ENCODE measurements at regions not wholly inside any gene's neighbourhood (a gene's known extent, or its start where the extent isn't known, plus 50 kb on each side); places are given as distances from the start of the nearest gene placed in this dataset.
A peak's percentile ranks its signal among the peaks of the same experiment; 100 is the strongest.

GRCh38 chr3:64898941-64899340, 211.1 kb upstream of the ADAMTS9 start:
- Histone ChIP-seq H3K27ac (no peak overlapping the region), H3K9me3 (no peaks in the 10 kb centered on the region), H3K4me1 (peaks cover 12 to 65% (median 23%) of the 10 kb centered on the region in 3 donors), H3K27me3 (no peaks in the 10 kb centered on the region), H3K36me3 (no peaks in the 10 kb centered on the region), H3K4me3 (no peak overlapping the region)
- WGBS, 2 donors (ENCODE audit: low coverage in 1 of 2) = 64% methylated on average over 1 of the region's 1 CpG
- TF ChIP-seq, protein P1, sequence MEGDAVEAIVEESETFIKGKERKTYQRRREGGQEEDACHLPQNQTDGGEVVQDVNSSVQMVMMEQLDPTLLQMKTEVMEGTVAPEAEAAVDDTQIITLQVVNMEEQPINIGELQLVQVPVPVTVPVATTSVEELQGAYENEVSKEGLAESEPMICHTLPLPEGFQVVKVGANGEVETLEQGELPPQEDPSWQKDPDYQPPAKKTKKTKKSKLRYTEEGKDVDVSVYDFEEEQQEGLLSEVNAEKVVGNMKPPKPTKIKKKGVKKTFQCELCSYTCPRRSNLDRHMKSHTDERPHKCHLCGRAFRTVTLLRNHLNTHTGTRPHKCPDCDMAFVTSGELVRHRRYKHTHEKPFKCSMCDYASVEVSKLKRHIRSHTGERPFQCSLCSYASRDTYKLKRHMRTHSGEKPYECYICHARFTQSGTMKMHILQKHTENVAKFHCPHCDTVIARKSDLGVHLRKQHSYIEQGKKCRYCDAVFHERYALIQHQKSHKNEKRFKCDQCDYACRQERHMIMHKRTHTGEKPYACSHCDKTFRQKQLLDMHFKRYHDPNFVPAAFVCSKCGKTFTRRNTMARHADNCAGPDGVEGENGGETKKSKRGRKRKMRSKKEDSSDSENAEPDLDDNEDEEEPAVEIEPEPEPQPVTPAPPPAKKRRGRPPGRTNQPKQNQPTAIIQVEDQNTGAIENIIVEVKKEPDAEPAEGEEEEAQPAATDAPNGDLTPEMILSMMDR (IDR thresholded peaks at IDR 0.05) = no peak
- TF ChIP-seq POLR2AphosphoS5 (IDR thresholded peaks at IDR 0.05) (no peak), POLR2A (IDR thresholded peaks at IDR 0.05) (no peak)
- ATAC-seq = no peak

DNA sequence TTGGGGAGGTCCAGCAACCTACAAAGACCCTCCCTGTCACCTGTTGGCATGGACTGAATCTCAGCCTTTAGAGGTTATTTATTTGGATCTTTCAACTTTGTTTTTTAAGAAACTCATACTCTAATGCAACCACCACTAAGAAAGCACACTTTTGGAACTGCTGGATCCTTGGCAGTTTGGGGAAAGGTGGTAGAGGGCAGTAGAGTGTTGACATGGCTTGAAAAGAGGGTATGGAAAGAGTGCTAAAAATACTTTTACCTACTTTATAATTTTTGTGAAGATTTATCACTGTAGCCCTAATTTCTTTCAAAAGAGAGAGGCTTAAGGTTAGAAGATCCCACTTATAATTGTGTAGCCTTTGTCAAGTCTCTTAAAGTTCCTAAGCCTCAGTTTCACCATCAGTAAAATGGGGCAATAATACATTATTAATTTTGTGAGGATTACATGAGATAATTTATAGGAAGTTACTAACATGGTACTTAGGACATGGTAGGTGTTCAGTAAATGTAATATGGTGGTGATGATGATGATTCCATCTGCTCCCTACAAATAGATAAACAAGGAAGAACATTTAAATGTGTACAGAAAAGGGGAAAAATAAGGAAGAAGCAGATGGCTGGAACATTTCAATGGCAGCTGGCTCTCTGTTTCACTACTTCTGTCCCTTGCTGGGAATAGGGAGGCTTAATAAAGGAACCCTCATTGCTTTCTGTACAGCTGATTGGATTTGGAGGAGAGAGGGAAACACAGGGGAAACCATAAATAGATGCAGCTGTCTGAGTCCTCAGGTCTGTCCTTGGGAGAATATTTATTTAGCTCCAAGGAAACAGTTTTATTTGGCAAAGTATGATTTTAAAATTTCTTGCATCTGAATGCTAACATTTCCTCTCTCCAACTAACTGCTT, 208.4 kb upstream of the ADAMTS9 start:
- Histone ChIP-seq H3K27me3 (no peaks in the 10 kb centered on the region), H3K4me3 (no peak overlapping the region), H3K9me3 (no peaks in the 10 kb centered on the region), H3K4me1 (peaks cover 4 to 38% (median 16%) of the 10 kb centered on the region in 3 donors), H3K27ac (peak overlapping the region in 2 of 4 donors; percentile 1 to 52), H3K36me3 (no peaks in the 10 kb centered on the region)
- TF ChIP-seq EP300 (IDR thresholded peaks at IDR 0.05) = no peak
- TF ChIP-seq, protein P1 (IDR thresholded peaks at IDR 0.05) = no peak
- TF ChIP-seq POLR2A (IDR thresholded peaks at IDR 0.05) = no peak
- TF ChIP-seq POLR2AphosphoS5 (IDR thresholded peaks at IDR 0.05) = no peak
- ATAC-seq = no peak

DNA sequence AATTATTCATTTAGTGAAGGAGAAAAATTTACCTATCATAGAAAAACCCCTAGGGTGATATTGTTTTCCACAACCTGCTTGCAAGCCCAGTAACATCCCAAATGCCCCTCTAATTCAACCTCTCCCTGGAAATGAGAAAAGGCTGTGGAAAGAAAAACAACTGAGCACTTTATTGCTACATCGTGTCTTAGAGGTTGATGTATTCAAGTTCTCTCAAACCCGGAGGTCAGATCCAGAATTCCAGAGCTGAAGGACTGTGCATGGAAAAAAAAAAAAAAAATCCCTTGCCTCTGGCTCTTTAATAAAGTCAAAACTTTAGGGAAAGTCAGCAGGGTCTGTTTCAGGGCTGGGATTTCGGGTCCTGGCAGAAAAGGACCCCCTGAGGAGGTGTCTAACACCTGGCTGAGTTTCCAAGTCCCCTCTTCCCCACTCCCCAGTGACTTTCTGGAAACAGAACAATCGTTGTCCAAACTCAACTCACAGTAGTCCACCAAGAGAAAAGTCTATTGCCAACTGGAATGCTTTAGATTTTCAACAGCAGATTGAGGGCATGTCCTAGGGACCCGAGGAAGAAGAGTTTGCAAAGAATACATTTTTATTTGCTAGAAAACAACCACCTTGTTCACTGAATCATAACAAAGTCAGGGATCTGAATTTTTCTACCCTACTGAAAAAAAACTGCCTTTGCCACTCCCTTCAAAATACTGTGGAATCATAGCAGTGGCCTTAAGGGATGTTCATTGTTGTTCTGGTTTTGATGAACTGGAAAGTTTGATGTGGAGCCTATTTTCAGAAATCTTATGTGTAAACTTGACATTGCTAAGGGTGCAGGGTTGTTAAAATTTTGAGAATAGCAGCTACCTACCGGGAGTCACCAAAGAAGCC, 207.5 kb upstream of the ADAMTS9 start:
- peak overlapping the region in 3 of 4 donors; percentile 1 to 52 (median 35) for H3K27ac ChIP-seq
- no peak for ATAC-seq
- TF ChIP-seq POLR2AphosphoS5 (IDR thresholded peaks at IDR 0.05) = no peak
- TF ChIP-seq, protein P1 (IDR thresholded peaks at IDR 0.05) = no peak
- TF ChIP-seq POLR2A (IDR thresholded peaks at IDR 0.05) = no peak
- TF ChIP-seq EP300 (IDR thresholded peaks at IDR 0.05) = no peak
- H3K9me3 ChIP-seq = no peaks in the 10 kb centered on the region
- H3K27me3 ChIP-seq = no peaks in the 10 kb centered on the region
- WGBS, 2 donors (ENCODE audit: low coverage in 1 of 2) = 44 to 79% methylated on average over 4 to 6 of the region's 6 CpGs
- H3K36me3 ChIP-seq = no peaks in the 10 kb centered on the region
- H3K4me3 ChIP-seq = no peak overlapping the region
- H3K4me1 ChIP-seq = peaks cover 0 to 37% (median 12%) of the 10 kb centered on the region in 3 donors

DNA sequence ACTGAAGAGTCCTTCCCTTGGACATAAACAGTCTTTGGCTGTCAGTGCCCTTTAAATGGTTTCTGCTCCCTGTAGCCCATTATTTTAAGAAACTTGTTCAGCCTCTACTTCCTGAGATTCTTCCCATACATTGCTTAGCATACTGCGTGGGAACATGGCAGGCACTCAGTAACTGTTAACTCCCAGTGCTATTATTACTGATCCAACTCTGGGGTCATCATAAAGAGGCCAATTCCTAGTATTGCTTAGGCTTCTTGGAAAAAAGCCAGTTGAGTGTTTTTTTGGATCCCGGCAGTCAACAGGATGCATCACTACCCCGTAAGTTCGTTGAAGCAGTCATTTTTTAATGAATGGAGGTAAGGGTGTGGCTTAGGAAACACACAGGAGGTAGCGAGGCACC, 206.2 kb upstream of the ADAMTS9 start:
- peak overlapping the region in 2 of 4 donors; percentile 2 to 52 for H3K27ac ChIP-seq
- 78 to 92% methylated on average over 3 to 5 of the region's 5 CpGs for WGBS, 2 donors (ENCODE audit: low coverage in 1 of 2)
- H3K27me3 ChIP-seq = no peaks in the 10 kb centered on the region
- peaks cover 0 to 45% (median 9%) of the 10 kb centered on the region in 3 donors for H3K4me1 ChIP-seq
- H3K9me3 ChIP-seq = no peaks in the 10 kb centered on the region
- TF ChIP-seq POLR2A (IDR thresholded peaks at IDR 0.05) (no peak), POLR2AphosphoS5 (IDR thresholded peaks at IDR 0.05) (no peak), EP300 (IDR thresholded peaks at IDR 0.05) (no peak)
- TF ChIP-seq, protein P1 (IDR thresholded peaks at IDR 0.05) = no peak
- no peaks in the 10 kb centered on the region for H3K36me3 ChIP-seq
- no peak overlapping the region for H3K4me3 ChIP-seq
- ATAC-seq = no peak

Measured in gastroesophageal sphincter (tissue), 4 donors.